HEK293 (cell line): ENCODE measurements at regions not wholly inside any gene's neighbourhood (a gene's known extent, or its start where the extent isn't known, plus 50 kb on each side); places are given as distances from the start of the nearest gene placed in this dataset.

ENCODE experiments used
- CTCF ChIA-PET: fragments of 350-600 bp; formaldehyde crosslinking; extraction: SDS; loops from one replicate; lab custom pipeline; 2021; ENCODE audit warnings: antibody characterized with exemption; lab: Yijun Ruan, JAX
- POLR2A ChIA-PET: fragments of 300-600 bp; formaldehyde crosslinking; extraction: SDS; loops from one replicate; lab custom pipeline; 2020; ENCODE audit warnings: antibody characterized with exemption, inconsistent platforms; lab: Yijun Ruan, JAX
- H3K27ac ChIP-seq: fragments of 200-500 bp; sonication (Bioruptor generic); 2 replicates; pipeline ENCODE4 v1.5.1; 2014; ENCODE audit warnings: low read depth, low read length, control low read depth, inconsistent platforms; ENCODE audit errors: extremely low read depth
- H3K36me3 ChIP-seq, 2 experiments: fragments of 200-500 bp in 1 of 2; sonication (Bioruptor generic) in 1 of 2; 1 replicate in 1 of 2; 2 replicates in 1 of 2; pipeline ENCODE4 v1.5.1; 2014 to 2017; ENCODE audit warnings: inconsistent platforms in 2 of 2, low read length in 2 of 2; ENCODE audit not compliant: control insufficient read depth in 2 of 2, insufficient read depth in 1 of 2
- H3K4me1 ChIP-seq: fragments of 200-500 bp; sonication (Bioruptor generic); 2 replicates; pipeline ENCODE4 v1.5.1; 2014; ENCODE audit warnings: mild to moderate bottlenecking, low read length, inconsistent platforms; ENCODE audit not compliant: control insufficient read depth, insufficient read depth
- H3K4me3 ChIP-seq: 2 replicates; pipeline ENCODE4 v1.5.1; 2011; ENCODE audit warnings: low read depth, mild to moderate bottlenecking, control low read depth, low read length, moderate library complexity
- H3K9me3 ChIP-seq: fragments of 200-500 bp; sonication (Bioruptor generic); 2 replicates; pipeline ENCODE4 v1.5.1; 2014; ENCODE audit warnings: low read depth, low read length, inconsistent platforms; ENCODE audit not compliant: control insufficient read depth, insufficient read depth
- EGR2 ChIP-seq: fragments of 450-650 bp; formaldehyde crosslinking; IDR thresholded peaks from 2 replicates; pipeline ENCODE4 v1.5.1; 2016; ENCODE audit warnings: low read depth, missing biosample characterization, missing genetic modification characterization
- FEZF1 ChIP-seq: fragments of 450-650 bp; formaldehyde crosslinking; IDR thresholded peaks from 2 replicates; pipeline ENCODE4 v1.5.1; 2016; ENCODE audit warnings: missing biosample characterization, missing genetic modification characterization
- SCRT1 ChIP-seq: fragments of 450-650 bp; formaldehyde crosslinking; IDR thresholded peaks from 2 replicates; pipeline ENCODE4 v1.5.1; 2016; ENCODE audit warnings: missing biosample characterization, missing genetic modification characterization, borderline replicate concordance
- SP3 ChIP-seq: fragments of 450-650 bp; formaldehyde crosslinking; IDR thresholded peaks from 2 replicates; pipeline ENCODE4 v1.5.1; 2016; ENCODE audit warnings: missing biosample characterization, missing genetic modification characterization
- ZBTB10 ChIP-seq: fragments of 450-650 bp; formaldehyde crosslinking; IDR thresholded peaks from 2 replicates; pipeline ENCODE4 v1.5.1; 2016; ENCODE audit warnings: missing biosample characterization, missing genetic modification characterization
- ZBTB6 ChIP-seq: fragments of 450-650 bp; formaldehyde crosslinking; IDR thresholded peaks from 2 replicates; pipeline ENCODE4 v1.5.1; 2017; ENCODE audit warnings: missing biosample characterization, missing genetic modification characterization
- ZBTB7A ChIP-seq: fragments of 450-650 bp; formaldehyde crosslinking; IDR thresholded peaks from 2 replicates; pipeline ENCODE4 v1.5.1; 2016; ENCODE audit warnings: low read depth, missing biosample characterization, missing genetic modification characterization
- ZFP41 ChIP-seq: fragments of 450-650 bp; formaldehyde crosslinking; IDR thresholded peaks from 2 replicates; pipeline ENCODE4 v1.5.1; 2016; ENCODE audit warnings: missing biosample characterization, missing genetic modification characterization, borderline replicate concordance
- ZNF175 ChIP-seq: fragments of 450-650 bp; formaldehyde crosslinking; IDR thresholded peaks from 2 replicates; pipeline ENCODE4 v1.5.1; 2016; ENCODE audit warnings: missing biosample characterization, missing genetic modification characterization
- ZNF184 ChIP-seq: fragments of 450-650 bp; IDR thresholded peaks from 2 replicates; pipeline ENCODE4 v1.5.1; 2018; ENCODE audit warnings: missing biosample characterization, mild to moderate bottlenecking, missing genetic modification characterization
- ZNF211 ChIP-seq: fragments of 450-650 bp; formaldehyde crosslinking; IDR thresholded peaks from 2 replicates; pipeline ENCODE4 v1.5.1; 2016; ENCODE audit warnings: low read depth, missing biosample characterization, missing genetic modification characterization
- ZNF335 ChIP-seq: fragments of 450-650 bp; formaldehyde crosslinking; conservative IDR thresholded peaks from 2 replicates; pipeline ENCODE4 v1.5.1; 2016; ENCODE audit warnings: missing biosample characterization, missing genetic modification characterization
- ZNF391 ChIP-seq: fragments of 450-650 bp; formaldehyde crosslinking; IDR thresholded peaks from 2 replicates; pipeline ENCODE4 v1.5.1; 2016; ENCODE audit warnings: low read depth, missing biosample characterization, missing genetic modification characterization, borderline replicate concordance
- ZNF423 ChIP-seq: fragments of 450-650 bp; formaldehyde crosslinking; IDR thresholded peaks from 2 replicates; pipeline ENCODE4 v1.5.1; 2016; ENCODE audit warnings: missing biosample characterization, missing genetic modification characterization
- ZNF426 ChIP-seq: fragments of 450-650 bp; formaldehyde crosslinking; IDR thresholded peaks from 2 replicates; pipeline ENCODE4 v1.5.1; 2017; ENCODE audit warnings: missing biosample characterization, missing genetic modification characterization, mild to moderate bottlenecking, inconsistent platforms, moderate library complexity
- ZNF580 ChIP-seq: fragments of 450-650 bp; formaldehyde crosslinking; IDR thresholded peaks from 2 replicates; pipeline ENCODE4 v1.5.1; 2016; ENCODE audit warnings: missing biosample characterization, missing genetic modification characterization
- ZNF830 ChIP-seq: fragments of 450-650 bp; IDR thresholded peaks from 2 replicates; pipeline ENCODE4 v1.5.0; 2018; ENCODE audit warnings: missing biosample characterization, missing genetic modification characterization, low read depth, mild to moderate bottlenecking, moderate library complexity
- ZSCAN18 ChIP-seq: fragments of 450-650 bp; formaldehyde crosslinking; IDR thresholded peaks from 2 replicates; pipeline ENCODE4 v1.5.1; 2016; ENCODE audit warnings: missing biosample characterization, missing genetic modification characterization
- ZXDB ChIP-seq: fragments of 450-650 bp; formaldehyde crosslinking; IDR thresholded peaks from 2 replicates; pipeline ENCODE4 v1.5.1; 2016; ENCODE audit warnings: missing biosample characterization, missing genetic modification characterization

GRCh38 chr1:72745413-72745812, 463.1 kb upstream of the NEGR1 start (continued):
- no peak for TF ChIP-seq ZSCAN18
- no peak for TF ChIP-seq ZNF580 (tag by site-specific recombination)
- no peak for TF ChIP-seq ZNF426
- no peak for TF ChIP-seq ZXDB
- no peak for TF ChIP-seq ZNF335 (tag by site-specific recombination)
- no peak for TF ChIP-seq ZFP41 (tag by site-specific recombination)
- no peak for TF ChIP-seq SP3 (tag by site-specific recombination)
- no peak for TF ChIP-seq SCRT1 (tag by site-specific recombination)
- TF ChIP-seq ZBTB10 (tag by site-specific recombination), result no peak
- no peak for TF ChIP-seq ZNF423 (tag by site-specific recombination)
- no peak for TF ChIP-seq ZNF830 (tag by site-specific recombination)
- TF ChIP-seq ZNF391 (tag by site-specific recombination), result no peak
- no peak for TF ChIP-seq ZNF211 (tag by site-specific recombination)
- TF ChIP-seq, all 188 proteins: peak for 0

- Histone ChIP-seq H3K36me3 (no peaks in the 10 kb centered on the region), H3K27ac (no peak overlapping the region), H3K9me3 (no peaks in the 10 kb centered on the region), H3K4me3 (no peak overlapping the region), H3K4me1 (no peaks in the 10 kb centered on the region)
- TF ChIP-seq ZNF426, result no peak
- TF ChIP-seq ZNF175, result no peak
- ChIA-PET POLR2A (no interaction called here), CTCF (no interaction called here)
Observed at GRCh38 chr1:72734415-72734814, 452.1 kb upstream of the NEGR1 start.

GRCh38 chr1:72724951-72725861, 442.9 kb upstream of the NEGR1 start:
- Histone ChIP-seq H3K9me3 (no peaks in the 10 kb centered on the region), H3K4me1 (no peaks in the 10 kb centered on the region), H3K36me3 (no peaks in the 10 kb centered on the region), H3K27ac (no peak overlapping the region), H3K4me3 (no peak overlapping the region)
- CTCF ChIA-PET, result no interaction called here
- TF ChIP-seq ZBTB6 (tag by site-specific recombination) (no peak), ZBTB7A (tag by site-specific recombination) (no peak), EGR2 (tag by site-specific recombination) (peak; percentile 17; the same call in 1 of the 2 replicates), FEZF1 (tag by site-specific recombination) (no peak), ZNF184 (tag by site-specific recombination) (no peak)
- POLR2A ChIA-PET, result no interaction called here
